GM12872 (cell line): ENCODE measurements at regions not wholly inside any gene's neighbourhood (a gene's known extent, or its start where the extent isn't known, plus 50 kb on each side); places are given as distances from the start of the nearest gene placed in this dataset.

Source experiments
- CTCF ChIP-seq: IDR thresholded peaks from 3 replicates; pipeline ENCODE4 v1.5.1; 2011; ENCODE audit warnings: low read depth, mild to moderate bottlenecking, low read length, moderate library complexity; ENCODE audit not compliant: insufficient read depth

- no peak for TF ChIP-seq CTCF
Observed at GRCh38 chr9:86867804-86868313, 79.4 kb downstream of the GAS1 start.

- TF ChIP-seq CTCF, result no peak
Observed at GRCh38 chr9:86865952-86866351, 81.4 kb downstream of the GAS1 start.

GRCh38 chr9:86860006-86860405, 87.3 kb downstream of the GAS1 start:
- TF ChIP-seq CTCF, result no peak

- no peak for TF ChIP-seq CTCF
Observed at GRCh38 chr9:86859056-86859455, 88.2 kb downstream of the GAS1 start.

GRCh38 chr9:86858009-86858408, 89.3 kb downstream of the GAS1 start:
- TF ChIP-seq CTCF, result no peak

GRCh38 chr9:86856259-86856658, 91.0 kb downstream of the GAS1 start:
- no peak for TF ChIP-seq CTCF

- TF ChIP-seq CTCF, result no peak
Observed at GRCh38 chr9:86854898-86855523, 92.3 kb downstream of the GAS1 start.

GRCh38 chr9:86846656-86847055, 100.7 kb downstream of the GAS1 start:
- no peak for TF ChIP-seq CTCF
